ENCODE measurements at regions not wholly inside any gene's neighbourhood (a gene's known extent, or its start where the extent isn't known, plus 50 kb on each side); places are given as distances from the start of the nearest gene placed in this dataset.

GRCh38 chr5:147961208-147961749, 54.9 kb upstream of the C5orf46 start:
- TF ChIP-seq POLR2A (IDR thresholded peaks at IDR 0.05; ENCODE audit: control extremely low read depth in 1 of 2, low read depth in 2 of 2, low read length in 2 of 2) (no peak), RXRA (IDR thresholded peaks at IDR 0.05; ENCODE audit: insufficient read depth, low read depth, low read length) (no peak), CHD2 (IDR thresholded peaks at IDR 0.05; ENCODE audit: low read length) (no peak), POLR2AphosphoS5 (IDR thresholded peaks at IDR 0.05; ENCODE audit: low read depth, low read length) (no peak)

Measured in H1 (cell line).